ENCODE measurements at regions not wholly inside any gene's neighbourhood (a gene's known extent, or its start where the extent isn't known, plus 50 kb on each side); places are given as distances from the start of the nearest gene placed in this dataset.

DNA sequence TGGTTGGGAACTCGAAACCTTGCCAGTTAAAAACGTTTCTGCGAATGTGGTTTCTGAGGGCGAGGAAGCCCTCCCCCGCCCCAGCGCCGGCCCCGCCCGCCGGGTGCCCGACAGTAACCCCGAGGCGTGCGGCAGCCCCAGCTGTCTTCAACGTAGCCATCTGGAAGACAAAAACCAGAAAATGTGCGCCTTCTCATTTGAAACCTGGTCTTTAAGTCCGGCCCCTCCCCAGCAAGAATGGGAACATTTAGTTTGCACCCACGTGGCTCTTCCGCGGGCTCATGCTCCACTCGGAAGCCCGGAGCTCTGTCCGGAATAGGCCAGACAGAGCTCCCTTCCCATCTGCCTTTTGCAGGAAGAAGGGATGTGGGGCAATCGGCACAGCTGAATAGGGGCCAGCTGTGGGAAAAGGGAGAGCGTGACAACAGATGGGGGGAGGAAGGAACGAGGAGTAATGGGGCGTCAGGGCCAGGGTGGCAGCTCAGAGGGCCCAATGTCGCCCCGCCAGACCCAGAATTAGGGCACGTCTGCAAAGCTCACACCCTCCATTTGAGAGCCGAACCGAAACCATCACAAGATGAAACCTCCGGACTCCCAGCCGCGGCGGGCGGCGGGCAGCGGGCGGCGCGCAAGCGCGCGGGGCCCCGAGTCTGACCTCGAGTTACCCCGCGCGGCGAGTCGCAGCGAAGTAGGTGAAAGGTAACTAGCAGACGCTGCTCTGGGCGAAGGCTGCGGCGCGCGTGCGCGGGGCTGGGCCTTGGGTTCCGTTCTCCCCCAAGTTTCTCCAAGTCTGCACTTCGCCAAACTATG is 63.4 kb upstream of the ABCA1 start (continued):
- TF ChIP-seq, protein P1, sequence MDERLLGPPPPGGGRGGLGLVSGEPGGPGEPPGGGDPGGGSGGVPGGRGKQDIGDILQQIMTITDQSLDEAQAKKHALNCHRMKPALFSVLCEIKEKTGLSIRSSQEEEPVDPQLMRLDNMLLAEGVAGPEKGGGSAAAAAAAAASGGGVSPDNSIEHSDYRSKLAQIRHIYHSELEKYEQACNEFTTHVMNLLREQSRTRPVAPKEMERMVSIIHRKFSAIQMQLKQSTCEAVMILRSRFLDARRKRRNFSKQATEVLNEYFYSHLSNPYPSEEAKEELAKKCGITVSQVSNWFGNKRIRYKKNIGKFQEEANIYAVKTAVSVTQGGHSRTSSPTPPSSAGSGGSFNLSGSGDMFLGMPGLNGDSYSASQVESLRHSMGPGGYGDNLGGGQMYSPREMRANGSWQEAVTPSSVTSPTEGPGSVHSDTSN (CRISPR knock-in tag; IDR thresholded peaks at IDR 0.05; ENCODE audit: low read depth): no peak
- TF ChIP-seq, protein P1 (tag; conservative IDR thresholded peaks at IDR 0.05; ENCODE audit: low read depth): no peak
- TF ChIP-seq NBN (IDR thresholded peaks at IDR 0.05; ENCODE audit: low read depth) (no peak), ZNF764 (CRISPR knock-in tag; IDR thresholded peaks at IDR 0.05; ENCODE audit: low read depth) (no peak), POLR2AphosphoS5 (IDR thresholded peaks at IDR 0.05; ENCODE audit: control insufficient read depth, insufficient read depth, low read depth, low read length) (no peak), POLR2G (IDR thresholded peaks at IDR 0.05; ENCODE audit: low read depth, low read length) (peak; percentile 41; the same call in 1 of the 2 replicates), YBX1 (IDR thresholded peaks at IDR 0.05) (no peak), ZSCAN32 (CRISPR knock-in tag; IDR thresholded peaks at IDR 0.05) (no peak), FOSL1 (tag; conservative IDR thresholded peaks at IDR 0.05) (no peak), ZNF165 (CRISPR knock-in tag; IDR thresholded peaks at IDR 0.05; ENCODE audit: borderline replicate concordance) (no peak), NR1H2 (CRISPR knock-in tag; IDR thresholded peaks at IDR 0.05) (peak; percentile 100), ZNF134 (CRISPR knock-in tag; conservative IDR thresholded peaks at IDR 0.05) (no peak), GTF2E2 (tag; IDR thresholded peaks at IDR 0.05) (no peak)
- TF ChIP-seq, protein P2, sequence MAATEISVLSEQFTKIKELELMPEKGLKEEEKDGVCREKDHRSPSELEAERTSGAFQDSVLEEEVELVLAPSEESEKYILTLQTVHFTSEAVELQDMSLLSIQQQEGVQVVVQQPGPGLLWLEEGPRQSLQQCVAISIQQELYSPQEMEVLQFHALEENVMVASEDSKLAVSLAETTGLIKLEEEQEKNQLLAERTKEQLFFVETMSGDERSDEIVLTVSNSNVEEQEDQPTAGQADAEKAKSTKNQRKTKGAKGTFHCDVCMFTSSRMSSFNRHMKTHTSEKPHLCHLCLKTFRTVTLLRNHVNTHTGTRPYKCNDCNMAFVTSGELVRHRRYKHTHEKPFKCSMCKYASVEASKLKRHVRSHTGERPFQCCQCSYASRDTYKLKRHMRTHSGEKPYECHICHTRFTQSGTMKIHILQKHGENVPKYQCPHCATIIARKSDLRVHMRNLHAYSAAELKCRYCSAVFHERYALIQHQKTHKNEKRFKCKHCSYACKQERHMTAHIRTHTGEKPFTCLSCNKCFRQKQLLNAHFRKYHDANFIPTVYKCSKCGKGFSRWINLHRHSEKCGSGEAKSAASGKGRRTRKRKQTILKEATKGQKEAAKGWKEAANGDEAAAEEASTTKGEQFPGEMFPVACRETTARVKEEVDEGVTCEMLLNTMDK (IDR thresholded peaks at IDR 0.05; ENCODE audit: borderline replicate concordance, insufficient read depth, low read depth, low read length, poor library complexity, severe bottlenecking): no peak
- TF ChIP-seq, protein P3, sequence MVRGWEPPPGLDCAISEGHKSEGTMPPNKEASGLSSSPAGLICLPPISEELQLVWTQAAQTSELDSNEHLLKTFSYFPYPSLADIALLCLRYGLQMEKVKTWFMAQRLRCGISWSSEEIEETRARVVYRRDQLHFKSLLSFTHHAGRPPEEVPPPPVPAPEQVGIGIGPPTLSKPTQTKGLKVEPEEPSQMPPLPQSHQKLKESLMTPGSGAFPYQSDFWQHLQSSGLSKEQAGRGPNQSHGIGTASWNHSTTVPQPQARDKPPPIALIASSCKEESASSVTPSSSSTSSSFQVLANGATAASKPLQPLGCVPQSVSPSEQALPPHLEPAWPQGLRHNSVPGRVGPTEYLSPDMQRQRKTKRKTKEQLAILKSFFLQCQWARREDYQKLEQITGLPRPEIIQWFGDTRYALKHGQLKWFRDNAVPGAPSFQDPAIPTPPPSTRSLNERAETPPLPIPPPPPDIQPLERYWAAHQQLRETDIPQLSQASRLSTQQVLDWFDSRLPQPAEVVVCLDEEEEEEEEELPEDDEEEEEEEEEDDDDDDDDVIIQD (CRISPR knock-in tag; IDR thresholded peaks at IDR 0.05): no peak

Data from K562 (cell line).